ENCODE measurements at regions not wholly inside any gene's neighbourhood (a gene's known extent, or its start where the extent isn't known, plus 50 kb on each side); places are given as distances from the start of the nearest gene placed in this dataset.

DNA sequence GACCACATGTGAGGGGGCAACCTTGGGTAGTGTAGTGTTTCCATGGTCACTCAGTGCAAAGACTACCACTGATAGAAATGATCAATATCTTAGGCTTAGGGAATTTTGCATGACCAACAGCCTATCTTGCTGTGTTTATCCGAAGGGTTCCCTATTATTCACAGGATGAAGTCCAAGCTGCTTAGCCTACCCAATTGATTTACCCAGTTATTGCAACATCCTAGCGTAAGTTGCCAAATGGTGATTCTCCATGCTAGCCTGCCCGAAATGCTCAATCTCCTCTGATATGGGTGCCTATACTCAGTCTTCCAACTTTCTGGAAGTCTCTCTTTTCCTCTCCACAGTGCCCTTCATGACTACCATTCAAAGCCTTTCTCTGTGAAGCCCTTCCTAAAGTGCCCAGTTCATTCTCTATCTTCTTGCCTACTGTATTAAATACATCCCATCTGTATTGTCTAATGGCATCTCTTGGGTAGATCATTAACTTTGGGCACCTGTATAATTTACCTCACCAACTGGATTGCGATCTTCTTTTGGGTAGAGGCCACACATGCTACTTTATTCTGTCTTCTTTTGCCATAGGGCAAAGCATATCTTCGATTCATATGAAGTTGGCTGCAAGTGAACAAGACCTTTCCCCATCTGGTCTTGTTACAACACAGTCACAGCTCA lies 240.5 kb downstream of the CLIC5 start:
- H2AFZ ChIP-seq (ENCODE audit: low read length): no peak overlapping the region
- no peak overlapping the region for H3K4me3 ChIP-seq (ENCODE audit: low read length)
- H3K36me3 ChIP-seq (replicated peaks; ENCODE audit: insufficient read depth, low read length): no peaks in the 10 kb centered on the region
- no peak overlapping the region for H3K9ac ChIP-seq (ENCODE audit: low read length)
- H3K9me2 ChIP-seq (replicated peaks; ENCODE audit: insufficient read depth, low read length): no peaks in the 10 kb centered on the region
- no peaks in the 10 kb centered on the region for H4K20me1 ChIP-seq (ENCODE audit: insufficient read depth, low read length)
- TF ChIP-seq, protein P1, sequence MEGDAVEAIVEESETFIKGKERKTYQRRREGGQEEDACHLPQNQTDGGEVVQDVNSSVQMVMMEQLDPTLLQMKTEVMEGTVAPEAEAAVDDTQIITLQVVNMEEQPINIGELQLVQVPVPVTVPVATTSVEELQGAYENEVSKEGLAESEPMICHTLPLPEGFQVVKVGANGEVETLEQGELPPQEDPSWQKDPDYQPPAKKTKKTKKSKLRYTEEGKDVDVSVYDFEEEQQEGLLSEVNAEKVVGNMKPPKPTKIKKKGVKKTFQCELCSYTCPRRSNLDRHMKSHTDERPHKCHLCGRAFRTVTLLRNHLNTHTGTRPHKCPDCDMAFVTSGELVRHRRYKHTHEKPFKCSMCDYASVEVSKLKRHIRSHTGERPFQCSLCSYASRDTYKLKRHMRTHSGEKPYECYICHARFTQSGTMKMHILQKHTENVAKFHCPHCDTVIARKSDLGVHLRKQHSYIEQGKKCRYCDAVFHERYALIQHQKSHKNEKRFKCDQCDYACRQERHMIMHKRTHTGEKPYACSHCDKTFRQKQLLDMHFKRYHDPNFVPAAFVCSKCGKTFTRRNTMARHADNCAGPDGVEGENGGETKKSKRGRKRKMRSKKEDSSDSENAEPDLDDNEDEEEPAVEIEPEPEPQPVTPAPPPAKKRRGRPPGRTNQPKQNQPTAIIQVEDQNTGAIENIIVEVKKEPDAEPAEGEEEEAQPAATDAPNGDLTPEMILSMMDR (IDR thresholded peaks at IDR 0.05; ENCODE audit: low read length): no peak
- TF ChIP-seq EZH2 (optimal IDR thresholded peaks at IDR 0.05; ENCODE audit: low read depth, low read length): no peak
- no peak for TF ChIP-seq EZH2phosphoT487 (IDR thresholded peaks at IDR 0.05; ENCODE audit: low read length)
- no peak overlapping the region for H3K27ac ChIP-seq (ENCODE audit: low read length)
- peaks cover 4% of the 10 kb centered on the region; the same call in 1 of the 2 replicates for H3K4me1 ChIP-seq (ENCODE audit: low read length)
- no peaks in the 10 kb centered on the region for H3F3A ChIP-seq (ENCODE audit: insufficient read depth, low read length)
- H3K4me2 ChIP-seq (ENCODE audit: low read depth, low read length): no peak overlapping the region
- no peaks in the 10 kb centered on the region for H3K79me2 ChIP-seq (ENCODE audit: low read length)
- H3K27me3 ChIP-seq (replicated peaks; ENCODE audit: insufficient read depth, low read length): no peaks in the 10 kb centered on the region
- no peak for DNase-seq
- no peaks in the 10 kb centered on the region for H3K9me3 ChIP-seq (replicated peaks; ENCODE audit: insufficient read depth, low read length)

DNA sequence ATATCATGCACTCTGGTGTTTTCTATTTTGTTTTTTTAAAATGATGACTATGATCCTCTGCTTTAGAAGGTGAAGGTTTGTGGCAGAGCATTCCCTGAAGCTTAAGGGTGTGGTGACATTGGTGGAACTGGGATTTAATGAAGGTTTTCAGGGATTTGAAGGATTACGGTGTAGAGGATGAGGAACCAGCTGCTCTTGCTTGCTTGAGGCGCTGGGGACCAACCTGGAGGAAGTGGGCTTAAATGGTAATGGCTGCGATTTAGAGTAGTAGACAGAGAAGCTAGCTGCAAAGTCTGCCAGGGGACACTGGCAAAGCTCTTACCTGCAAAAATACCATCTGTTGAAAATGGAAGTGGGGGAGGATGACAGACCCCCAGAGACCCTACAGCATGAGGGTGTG lies 241.8 kb downstream of the CLIC5 start:
- Histone ChIP-seq H3K4me3 (ENCODE audit: low read length) (no peak overlapping the region), H3F3A (ENCODE audit: insufficient read depth, low read length) (no peaks in the 10 kb centered on the region), H3K27ac (ENCODE audit: low read length) (no peak overlapping the region), H3K9ac (ENCODE audit: low read length) (no peak overlapping the region), H4K20me1 (ENCODE audit: insufficient read depth, low read length) (no peaks in the 10 kb centered on the region), H3K4me2 (ENCODE audit: low read depth, low read length) (no peak overlapping the region), H2AFZ (ENCODE audit: low read length) (no peak overlapping the region), H3K9me3 (replicated peaks; ENCODE audit: insufficient read depth, low read length) (no peaks in the 10 kb centered on the region), H3K27me3 (replicated peaks; ENCODE audit: insufficient read depth, low read length) (no peaks in the 10 kb centered on the region), H3K4me1 (ENCODE audit: low read length) (no peaks in the 10 kb centered on the region), H3K79me2 (ENCODE audit: low read length) (no peaks in the 10 kb centered on the region), H3K36me3 (replicated peaks; ENCODE audit: insufficient read depth, low read length) (no peaks in the 10 kb centered on the region), H3K9me2 (replicated peaks; ENCODE audit: insufficient read depth, low read length) (no peaks in the 10 kb centered on the region)
- DNase-seq: no peak
- TF ChIP-seq EZH2phosphoT487 (IDR thresholded peaks at IDR 0.05; ENCODE audit: low read length): no peak
- TF ChIP-seq EZH2 (optimal IDR thresholded peaks at IDR 0.05; ENCODE audit: low read depth, low read length): no peak
- TF ChIP-seq, protein P1 (IDR thresholded peaks at IDR 0.05; ENCODE audit: low read length): no peak

DNA sequence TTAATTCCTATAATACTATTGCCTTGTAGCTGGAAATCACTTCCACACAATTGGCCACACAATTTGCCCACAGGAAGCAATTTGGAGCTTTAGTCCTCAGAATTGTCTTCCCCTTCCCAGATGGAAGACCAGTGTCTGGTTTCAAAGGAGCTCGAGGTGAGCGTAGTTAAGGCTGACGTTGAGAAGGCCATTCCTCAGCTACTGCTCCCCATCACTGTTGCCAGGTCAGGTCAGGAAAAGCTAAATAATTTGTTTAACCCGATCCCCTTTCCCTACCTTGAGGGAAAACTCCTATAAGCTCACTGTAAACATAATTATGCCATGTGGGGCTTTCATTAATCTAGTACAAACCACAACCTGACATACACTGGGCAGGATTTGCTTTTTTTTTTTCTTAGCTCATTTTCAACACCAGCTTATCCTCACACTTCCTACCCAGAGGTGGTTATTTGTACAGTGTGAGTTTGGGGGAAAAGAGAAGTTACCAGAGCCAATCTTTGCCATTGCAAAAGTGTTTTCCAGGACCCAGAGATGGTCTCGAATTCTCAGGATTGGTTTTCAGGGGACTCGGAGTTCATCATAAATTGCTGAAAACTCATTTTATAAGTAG lies 242.7 kb downstream of the CLIC5 start:
- Histone ChIP-seq H3K27ac (ENCODE audit: low read length) (no peak overlapping the region), H3F3A (ENCODE audit: insufficient read depth, low read length) (no peaks in the 10 kb centered on the region), H3K36me3 (replicated peaks; ENCODE audit: insufficient read depth, low read length) (no peaks in the 10 kb centered on the region), H3K9me3 (replicated peaks; ENCODE audit: insufficient read depth, low read length) (no peaks in the 10 kb centered on the region), H2AFZ (ENCODE audit: low read length) (no peak overlapping the region), H3K27me3 (replicated peaks; ENCODE audit: insufficient read depth, low read length) (no peaks in the 10 kb centered on the region), H4K20me1 (ENCODE audit: insufficient read depth, low read length) (no peaks in the 10 kb centered on the region), H3K4me3 (ENCODE audit: low read length) (no peak overlapping the region), H3K9me2 (replicated peaks; ENCODE audit: insufficient read depth, low read length) (no peaks in the 10 kb centered on the region), H3K79me2 (ENCODE audit: low read length) (no peaks in the 10 kb centered on the region), H3K4me2 (ENCODE audit: low read depth, low read length) (no peak overlapping the region), H3K9ac (ENCODE audit: low read length) (no peak overlapping the region), H3K4me1 (ENCODE audit: low read length) (no peaks in the 10 kb centered on the region)
- no peak for DNase-seq
- no peak for TF ChIP-seq EZH2 (optimal IDR thresholded peaks at IDR 0.05; ENCODE audit: low read depth, low read length)

DNA sequence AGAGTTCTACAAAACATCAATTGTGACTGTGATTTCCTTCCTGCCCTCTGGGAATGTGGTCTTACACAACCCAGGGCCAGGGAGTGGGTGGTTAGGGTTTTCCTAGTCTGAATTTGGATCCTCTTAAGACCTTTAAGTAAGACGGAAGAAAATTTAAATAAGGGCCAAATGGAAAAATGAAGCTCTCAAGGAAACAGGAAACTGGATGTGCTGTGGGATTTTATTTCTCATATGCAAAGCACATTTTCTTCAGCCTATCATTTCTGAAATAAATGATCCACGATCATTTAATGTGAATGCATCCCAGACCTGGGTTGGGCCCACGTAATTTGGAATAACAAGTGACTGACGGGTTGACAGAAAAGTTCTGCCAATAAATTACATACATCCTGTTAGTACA lies 243.6 kb downstream of the CLIC5 start:
- no peak overlapping the region for H2AFZ ChIP-seq (ENCODE audit: low read length)
- no peaks in the 10 kb centered on the region for H3F3A ChIP-seq (ENCODE audit: insufficient read depth, low read length)
- no peaks in the 10 kb centered on the region for H3K4me1 ChIP-seq (ENCODE audit: low read length)
- no peaks in the 10 kb centered on the region for H3K27me3 ChIP-seq (replicated peaks; ENCODE audit: insufficient read depth, low read length)
- no peak overlapping the region for H3K9ac ChIP-seq (ENCODE audit: low read length)
- no peaks in the 10 kb centered on the region for H3K36me3 ChIP-seq (replicated peaks; ENCODE audit: insufficient read depth, low read length)
- no peaks in the 10 kb centered on the region for H3K79me2 ChIP-seq (ENCODE audit: low read length)
- no peaks in the 10 kb centered on the region for H3K9me3 ChIP-seq (replicated peaks; ENCODE audit: insufficient read depth, low read length)
- no peaks in the 10 kb centered on the region for H4K20me1 ChIP-seq (ENCODE audit: insufficient read depth, low read length)
- TF ChIP-seq, protein P1 (IDR thresholded peaks at IDR 0.05; ENCODE audit: low read length): no peak
- no peak for TF ChIP-seq EZH2 (optimal IDR thresholded peaks at IDR 0.05; ENCODE audit: low read depth, low read length)
- H3K27ac ChIP-seq (ENCODE audit: low read length): no peak overlapping the region
- no peak overlapping the region for H3K4me3 ChIP-seq (ENCODE audit: low read length)
- H3K9me2 ChIP-seq (replicated peaks; ENCODE audit: insufficient read depth, low read length): no peaks in the 10 kb centered on the region
- no peak overlapping the region for H3K4me2 ChIP-seq (ENCODE audit: low read depth, low read length)
- DNase-seq: no peak
